RWPE2 (cell line): ENCODE measurements at regions not wholly inside any gene's neighbourhood (a gene's known extent, or its start where the extent isn't known, plus 50 kb on each side); places are given as distances from the start of the nearest gene placed in this dataset.

Source experiments
- ATAC-seq: fragments of 200-7000 bp; cut with Tn5 transposase; 3 replicates; pipeline ENCODE4 v1.9.1; 2021; ENCODE audit warnings: low read depth
- DNase-seq: peaks from one replicate; pipeline ENCODE4 v3.0.0-alpha.2; 2020; ENCODE audit warnings: low spot score
- H3K27ac ChIP-seq: fragments of 450-650 bp; 2 replicates; pipeline ENCODE4 v1.5.1; 2017; ENCODE audit warnings: mild to moderate bottlenecking; ENCODE audit not compliant: poor library complexity, severe bottlenecking
- H3K27me3 ChIP-seq: fragments of 250-450 bp; sonication (Bioruptor Pico); 2 replicates; pipeline ENCODE4 v1.5.1; 2021; ENCODE audit warnings: mild to moderate bottlenecking, moderate library complexity; ENCODE audit not compliant: insufficient read depth, poor library complexity, severe bottlenecking
- H3K36me3 ChIP-seq: fragments of 250-450 bp; sonication (Bioruptor Pico); 2 replicates; pipeline ENCODE4 v1.5.1; 2020; ENCODE audit warnings: low read depth, mild to moderate bottlenecking, moderate library complexity
- H3K4me1 ChIP-seq: fragments of 250-450 bp; sonication (Bioruptor Pico); 2 replicates; pipeline ENCODE4 v1.5.1; 2021; ENCODE audit warnings: mild to moderate bottlenecking, moderate library complexity; ENCODE audit not compliant: insufficient read depth, poor library complexity, severe bottlenecking
- H3K4me3 ChIP-seq: fragments of 250-450 bp; sonication (Bioruptor Pico); 2 replicates; pipeline ENCODE4 v1.5.1; 2021; ENCODE audit warnings: mild to moderate bottlenecking, moderate library complexity; ENCODE audit not compliant: severe bottlenecking
- H3K9me3 ChIP-seq: fragments of 250-450 bp; sonication (Bioruptor Pico); 2 replicates; pipeline ENCODE4 v1.5.1; 2021; ENCODE audit warnings: mild to moderate bottlenecking, moderate library complexity; ENCODE audit not compliant: severe bottlenecking
- TF ChIP-seq, protein P1 (sequence below): fragments of 450-650 bp; IDR thresholded peaks from one replicate; pipeline ENCODE4 v1.5.1; 2017; ENCODE audit warnings: mild to moderate bottlenecking, moderate library complexity; ENCODE audit not compliant: poor library complexity, severe bottlenecking

DNA sequence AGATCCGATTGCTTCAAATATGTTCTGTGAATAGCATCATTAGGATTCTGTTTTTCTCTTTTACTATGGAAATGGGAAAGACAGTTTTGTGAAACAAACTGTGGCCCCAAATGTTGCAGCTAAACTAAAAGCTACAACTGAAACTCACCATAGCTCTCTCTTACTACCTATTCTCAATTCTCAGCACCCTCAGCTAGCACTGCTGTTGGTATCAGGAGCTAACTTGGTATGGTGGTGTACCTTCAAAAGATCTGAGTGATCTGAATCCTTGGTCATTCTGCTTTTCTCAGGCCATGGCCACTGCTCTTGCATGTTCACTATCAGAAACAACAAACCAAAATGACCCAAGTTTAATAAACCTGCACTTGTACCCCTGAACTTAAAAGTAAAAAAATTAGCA, 1208.0 kb downstream of the SORCS1 start:
- no peak overlapping the region for H3K27ac ChIP-seq
- H3K36me3 ChIP-seq: no peaks in the 10 kb centered on the region
- H3K9me3 ChIP-seq: no peaks in the 10 kb centered on the region
- DNase-seq (no peak), ATAC-seq (no peak)
- TF ChIP-seq, protein P1, sequence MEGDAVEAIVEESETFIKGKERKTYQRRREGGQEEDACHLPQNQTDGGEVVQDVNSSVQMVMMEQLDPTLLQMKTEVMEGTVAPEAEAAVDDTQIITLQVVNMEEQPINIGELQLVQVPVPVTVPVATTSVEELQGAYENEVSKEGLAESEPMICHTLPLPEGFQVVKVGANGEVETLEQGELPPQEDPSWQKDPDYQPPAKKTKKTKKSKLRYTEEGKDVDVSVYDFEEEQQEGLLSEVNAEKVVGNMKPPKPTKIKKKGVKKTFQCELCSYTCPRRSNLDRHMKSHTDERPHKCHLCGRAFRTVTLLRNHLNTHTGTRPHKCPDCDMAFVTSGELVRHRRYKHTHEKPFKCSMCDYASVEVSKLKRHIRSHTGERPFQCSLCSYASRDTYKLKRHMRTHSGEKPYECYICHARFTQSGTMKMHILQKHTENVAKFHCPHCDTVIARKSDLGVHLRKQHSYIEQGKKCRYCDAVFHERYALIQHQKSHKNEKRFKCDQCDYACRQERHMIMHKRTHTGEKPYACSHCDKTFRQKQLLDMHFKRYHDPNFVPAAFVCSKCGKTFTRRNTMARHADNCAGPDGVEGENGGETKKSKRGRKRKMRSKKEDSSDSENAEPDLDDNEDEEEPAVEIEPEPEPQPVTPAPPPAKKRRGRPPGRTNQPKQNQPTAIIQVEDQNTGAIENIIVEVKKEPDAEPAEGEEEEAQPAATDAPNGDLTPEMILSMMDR: no peak
- H3K4me3 ChIP-seq: no peak overlapping the region
- peaks cover 9% of the 10 kb centered on the region for H3K4me1 ChIP-seq
- no peaks in the 10 kb centered on the region for H3K27me3 ChIP-seq

DNA sequence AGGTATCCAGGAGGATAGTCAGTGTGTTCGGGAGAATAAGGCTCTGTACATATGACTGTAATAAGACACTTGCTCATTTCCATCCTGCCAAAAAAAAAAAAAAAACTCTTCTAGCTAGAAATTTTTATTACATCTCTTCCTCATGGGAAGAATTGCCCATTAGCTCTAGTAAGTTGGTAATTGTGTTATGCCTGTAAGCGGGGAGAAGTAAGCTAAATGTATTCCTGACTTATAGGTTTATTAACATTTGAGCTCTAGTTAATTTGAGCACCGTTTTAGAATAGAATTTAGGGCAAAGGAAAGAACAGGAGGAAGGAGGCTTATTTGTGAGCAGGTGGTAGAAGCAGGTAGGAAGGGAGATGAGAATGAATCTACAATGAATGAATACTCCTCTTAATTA, 1210.6 kb downstream of the SORCS1 start:
- Histone ChIP-seq H3K36me3 (no peaks in the 10 kb centered on the region), H3K4me1 (peaks cover 9% of the 10 kb centered on the region), H3K9me3 (no peaks in the 10 kb centered on the region), H3K4me3 (no peak overlapping the region), H3K27ac (no peak overlapping the region), H3K27me3 (no peaks in the 10 kb centered on the region)
- TF ChIP-seq, protein P1: no peak
- DNase-seq: no peak
- ATAC-seq: no peak

DNA sequence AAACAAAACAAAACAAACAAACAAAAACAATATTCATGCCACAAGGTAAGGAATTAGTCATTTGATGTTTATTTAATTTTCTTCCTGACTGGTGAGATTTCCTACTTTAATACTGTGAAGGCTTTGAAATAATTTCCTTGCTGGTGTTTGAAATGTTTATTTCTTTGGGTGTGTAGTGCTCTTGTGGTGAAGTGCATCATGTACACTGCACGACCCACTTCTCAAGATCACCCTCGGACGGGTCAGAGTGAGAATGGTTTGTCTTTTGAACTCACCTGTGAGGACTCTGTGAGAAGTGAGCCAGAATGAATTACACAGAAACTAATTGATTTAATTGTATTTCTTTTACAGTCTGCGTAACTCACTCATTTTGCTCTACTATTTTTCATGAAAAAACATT, 1211.5 kb downstream of the SORCS1 start:
- Histone ChIP-seq H3K4me1 (peaks cover 9% of the 10 kb centered on the region), H3K9me3 (no peaks in the 10 kb centered on the region), H3K27me3 (no peaks in the 10 kb centered on the region), H3K36me3 (no peaks in the 10 kb centered on the region), H3K4me3 (no peak overlapping the region), H3K27ac (no peak overlapping the region)
- TF ChIP-seq, protein P1: no peak
- no peak for DNase-seq
- no peak for ATAC-seq

DNA sequence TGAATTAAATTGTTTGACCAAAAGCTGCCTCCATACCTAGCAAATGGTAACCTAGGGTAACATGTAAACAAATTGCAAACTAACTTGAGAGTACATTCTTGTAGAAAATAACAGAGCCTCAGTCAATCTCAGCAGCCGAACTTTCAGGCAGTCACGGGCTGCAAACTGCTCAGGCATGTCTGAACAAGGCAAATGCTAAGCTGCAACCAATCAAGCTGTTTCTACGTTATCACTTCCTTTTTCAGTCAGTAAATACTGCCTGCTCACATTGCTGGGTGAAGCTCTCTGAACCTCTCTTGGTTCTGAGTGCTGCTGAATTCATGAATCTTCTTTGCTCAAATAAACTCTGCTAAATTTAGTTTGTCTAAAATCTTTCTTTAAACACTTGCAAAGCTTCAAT, 1212.4 kb downstream of the SORCS1 start:
- peaks cover 9% of the 10 kb centered on the region for H3K4me1 ChIP-seq
- no peaks in the 10 kb centered on the region for H3K36me3 ChIP-seq
- TF ChIP-seq, protein P1: no peak
- DNase-seq: no peak
- no peaks in the 10 kb centered on the region for H3K27me3 ChIP-seq
- peak; percentile 92 for ATAC-seq
- H3K9me3 ChIP-seq: no peaks in the 10 kb centered on the region
- H3K27ac ChIP-seq: no peak overlapping the region
- no peak overlapping the region for H3K4me3 ChIP-seq

DNA sequence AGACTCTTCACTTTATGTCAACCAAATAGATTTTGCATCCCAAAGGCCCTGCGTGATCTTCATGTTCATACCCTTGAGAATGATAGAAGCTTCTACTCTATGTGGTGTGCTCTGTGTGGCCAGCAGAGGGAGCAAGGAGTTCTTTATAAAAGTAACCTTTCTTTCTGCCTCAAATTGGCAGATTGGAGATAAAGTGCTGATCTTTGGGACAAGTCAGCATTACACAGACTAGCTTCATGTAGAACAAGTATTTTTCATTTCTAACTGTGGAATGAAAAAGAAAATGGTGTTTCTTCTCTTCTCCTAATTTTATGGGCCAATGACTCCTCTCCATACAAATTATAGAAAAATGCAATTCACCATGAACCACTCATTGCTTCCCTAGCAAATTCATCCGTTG, 1214.1 kb downstream of the SORCS1 start:
- peaks cover 9% of the 10 kb centered on the region for H3K4me1 ChIP-seq
- no peaks in the 10 kb centered on the region for H3K9me3 ChIP-seq
- DNase-seq (no peak), ATAC-seq (peak; percentile 72; the same call in 2 of the 3 replicates)
- H3K27me3 ChIP-seq: no peaks in the 10 kb centered on the region
- TF ChIP-seq, protein P1: peak; percentile 84
- H3K36me3 ChIP-seq: no peaks in the 10 kb centered on the region
- no peak overlapping the region for H3K4me3 ChIP-seq
- H3K27ac ChIP-seq: no peak overlapping the region
